Common myeloid progenitor, CD34-positive (primary cell): ENCODE measurements at regions not wholly inside any gene's neighbourhood (a gene's known extent, or its start where the extent isn't known, plus 50 kb on each side); places are given as distances from the start of the nearest gene placed in this dataset.

ENCODE experiments used
- CTCF ChIA-PET: fragments of 350-600 bp; sonication (Branson Sonifier 250); formaldehyde crosslinking; loops from one replicate; lab custom pipeline; 2021; ENCODE audit warnings: antibody characterized with exemption; lab: Charles Lee
- POLR2A ChIA-PET: fragments of 350-600 bp; sonication (Branson Sonifier 250); formaldehyde crosslinking; loops from one replicate; lab custom pipeline; 2021; ENCODE audit warnings: antibody characterized with exemption; lab: Charles Lee
- DNase-seq, 3 donors: peaks; one replicate each; pipeline versions ENCODE4 v3.0.0 to v3.0.0-alpha.2; 2013
- H3K27ac ChIP-seq, 2 experiments: 1 replicate in 1 of 2; 2 replicates in 1 of 2; pipeline ENCODE4 v1.7.0; 2013; ENCODE audit warnings: inconsistent platforms in 2 of 2, low read length in 2 of 2, mild to moderate bottlenecking in 2 of 2, low read depth in 1 of 2, moderate library complexity in 1 of 2; ENCODE audit not compliant: severe bottlenecking in 2 of 2, insufficient read depth in 1 of 2, poor library complexity in 1 of 2
- H3K27me3 ChIP-seq, 5 experiments: replicated peaks in 2 of 5; 1 replicate in 3 of 5; 2 replicates in 2 of 5; pipeline versions ENCODE4 v1.6.1 to v1.7.0; 2013; ENCODE audit warnings: low read length in 4 of 5, mild to moderate bottlenecking in 2 of 5, moderate library complexity in 2 of 5, inconsistent platforms in 1 of 5; ENCODE audit not compliant: insufficient read depth in 5 of 5, control insufficient read depth in 4 of 5
- H3K36me3 ChIP-seq, 4 experiments: 1 replicate in 2 of 4; 2 replicates in 2 of 4; pipeline versions ENCODE4 v1.6.1 to v1.7.0; 2013; ENCODE audit warnings: low read length in 3 of 4, control low read depth in 1 of 4, mild to moderate bottlenecking in 1 of 4; ENCODE audit not compliant: control insufficient read depth in 4 of 4, insufficient read depth in 4 of 4
- H3K4me1 ChIP-seq, 4 experiments: 1 replicate in 3 of 4; 2 replicates in 1 of 4; pipeline versions ENCODE4 v1.6.1 to v1.7.1; 2013; ENCODE audit warnings: low read length in 3 of 4, mild to moderate bottlenecking in 3 of 4, control low read depth in 1 of 4, inconsistent platforms in 1 of 4, moderate library complexity in 1 of 4; ENCODE audit not compliant: control insufficient read depth in 4 of 4, insufficient read depth in 4 of 4; ENCODE audit errors: control extremely low read depth in 1 of 4
- H3K4me3 ChIP-seq, 7 experiments: 1 replicate in 4 of 7; 2 replicates in 3 of 7; pipeline versions ENCODE4 v1.5.1 to v1.7.0; 2013; ENCODE audit warnings: mild to moderate bottlenecking in 7 of 7, low read length in 6 of 7, moderate library complexity in 6 of 7, inconsistent platforms in 2 of 7, low read depth in 2 of 7, control low read depth in 1 of 7; ENCODE audit not compliant: insufficient read depth in 4 of 7, control insufficient read depth in 1 of 7; ENCODE audit errors: extremely low read depth in 1 of 7
- H3K9me3 ChIP-seq, 5 experiments: 1 replicate in 4 of 5; 2 replicates in 1 of 5; pipeline versions ENCODE4 v1.6.1 to v1.7.1; 2013; ENCODE audit warnings: low read length in 4 of 5, mild to moderate bottlenecking in 2 of 5, inconsistent platforms in 1 of 5, low read depth in 1 of 5, moderate library complexity in 1 of 5; ENCODE audit not compliant: control insufficient read depth in 4 of 5, insufficient read depth in 2 of 5; ENCODE audit errors: control extremely low read depth in 1 of 5
- WGBS: methylation state at CpG from one replicate; pipeline ENCODE4 v1.1.5; 2013; ENCODE audit not compliant: insufficient coverage; 5-methylcytosine and 5-hydroxymethylcytosine counted together

DNA sequence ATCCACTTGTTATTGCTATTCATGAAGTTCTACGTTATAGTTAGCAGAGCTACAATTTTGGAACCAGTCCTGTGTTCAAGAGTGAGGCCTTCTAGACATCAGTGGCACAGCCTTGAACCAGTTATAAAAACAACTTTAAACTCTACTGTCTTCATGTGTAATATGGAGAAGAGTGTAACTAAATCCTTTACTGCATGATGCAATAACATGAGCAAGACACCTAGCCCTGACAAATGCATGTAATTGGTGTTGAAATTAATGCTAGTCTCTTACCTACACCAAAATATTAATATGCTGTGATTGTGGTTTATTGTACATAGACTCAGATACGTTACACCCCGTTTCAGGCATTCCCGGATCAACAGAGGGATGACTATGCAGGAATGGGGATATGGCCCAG, 654.6 kb downstream of the IRX1 start:
- Histone ChIP-seq H3K36me3 (no peaks in the 10 kb centered on the region), H3K27me3 (no peaks in the 10 kb centered on the region), H3K4me1 (no peaks in the 10 kb centered on the region), H3K27ac (no peak overlapping the region), H3K4me3 (no peak overlapping the region), H3K9me3 (no peaks in the 10 kb centered on the region)
- POLR2A ChIA-PET = no interaction called here
- DNase-seq = no peak
- WGBS = 100% methylated on average over 4 of the region's 4 CpGs
- CTCF ChIA-PET = no interaction called here

GRCh38 chr5:4252385-4252784, 656.8 kb downstream of the IRX1 start:
- POLR2A ChIA-PET = no interaction called here
- 97% methylated on average over 3 of the region's 4 CpGs for WGBS
- no peak overlapping the region for H3K4me3 ChIP-seq

GRCh38 chr5:4254736-4255135, 659.1 kb downstream of the IRX1 start:
- Histone ChIP-seq H3K27ac (no peak overlapping the region), H3K4me3 (no peak overlapping the region), H3K9me3 (no peaks in the 10 kb centered on the region), H3K27me3 (no peaks in the 10 kb centered on the region), H3K36me3 (no peaks in the 10 kb centered on the region), H3K4me1 (no peaks in the 10 kb centered on the region)
- CTCF ChIA-PET = no interaction called here
- POLR2A ChIA-PET = no interaction called here
- 98% methylated on average over 6 of the region's 6 CpGs for WGBS
- no peak for DNase-seq

More at GRCh38 chr5:4252385-4252784, 656.8 kb downstream of the IRX1 start:
- Histone ChIP-seq H3K4me1 (no peaks in the 10 kb centered on the region), H3K9me3 (no peaks in the 10 kb centered on the region), H3K27ac (no peak overlapping the region), H3K36me3 (no peaks in the 10 kb centered on the region), H3K27me3 (no peaks in the 10 kb centered on the region)
- no peak for DNase-seq
- CTCF ChIA-PET = interaction anchor here (1.8 kb wide), 1 partner anchor 10 kb away, joined by 4 read pairs; no protein-coding TSS in a partner anchor

- 93% methylated on average over 3 of the region's 4 CpGs for WGBS
- no peaks in the 10 kb centered on the region for H3K4me1 ChIP-seq
- H3K36me3 ChIP-seq = no peaks in the 10 kb centered on the region
- ChIA-PET CTCF (no interaction called here), POLR2A (no interaction called here)
- no peak overlapping the region for H3K4me3 ChIP-seq
- no peaks in the 10 kb centered on the region for H3K9me3 ChIP-seq
- no peak for DNase-seq
- no peaks in the 10 kb centered on the region for H3K27me3 ChIP-seq
- no peak overlapping the region for H3K27ac ChIP-seq
These were observed 659.8 kb downstream of the IRX1 start for GRCh38 chr5:4255441-4255840.

GRCh38 chr5:4258170-4258569, 662.5 kb downstream of the IRX1 start:
- 80% methylated on average over 1 of the region's 4 CpGs for WGBS
- no peak overlapping the region for H3K4me3 ChIP-seq
- POLR2A ChIA-PET = no interaction called here

GRCh38 chr5:4271193-4271592, 675.6 kb downstream of the IRX1 start:
- 100% methylated on average over 1 of the region's 2 CpGs for WGBS
- no peak for DNase-seq
- Histone ChIP-seq H3K4me1 (no peaks in the 10 kb centered on the region), H3K27ac (no peak overlapping the region), H3K27me3 (peaks cover 0 to 2% (median 0%) of the 10 kb centered on the region in 5 experiments), H3K9me3 (peaks cover 0 to 8% (median 0%) of the 10 kb centered on the region in 5 experiments), H3K36me3 (no peaks in the 10 kb centered on the region), H3K4me3 (no peak overlapping the region)
- ChIA-PET POLR2A (no interaction called here), CTCF (no interaction called here)

More at GRCh38 chr5:4258170-4258569, 662.5 kb downstream of the IRX1 start:
- Histone ChIP-seq H3K36me3 (no peaks in the 10 kb centered on the region), H3K27me3 (no peaks in the 10 kb centered on the region), H3K4me1 (no peaks in the 10 kb centered on the region), H3K27ac (no peak overlapping the region), H3K9me3 (no peaks in the 10 kb centered on the region)
- CTCF ChIA-PET = no interaction called here
- DNase-seq = no peak

DNA sequence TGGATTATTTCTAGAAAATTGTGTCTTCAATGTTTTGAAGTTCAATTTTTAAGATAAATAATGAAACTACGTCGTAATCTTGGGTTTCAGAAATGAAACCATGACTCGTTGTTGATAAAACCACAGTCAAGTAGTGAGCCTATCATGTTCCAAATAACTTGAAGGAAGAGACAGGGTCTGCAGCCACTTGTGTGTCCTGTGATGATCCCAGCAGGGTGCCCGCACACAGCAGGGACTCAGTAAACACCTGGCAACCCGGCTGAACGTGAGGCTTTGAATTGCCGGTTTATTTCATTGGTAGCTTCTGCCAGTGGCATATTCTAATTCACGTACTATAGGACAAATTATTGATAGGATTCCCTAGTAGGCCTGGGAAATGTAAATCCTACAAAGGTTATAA, 679.6 kb downstream of the IRX1 start:
- no peak for DNase-seq
- Histone ChIP-seq H3K9me3 (peaks cover 0 to 7% (median 0%) of the 10 kb centered on the region in 5 experiments), H3K4me3 (no peak overlapping the region), H3K27me3 (peaks cover 0 to 2% (median 0%) of the 10 kb centered on the region in 5 experiments), H3K27ac (no peak overlapping the region), H3K36me3 (no peaks in the 10 kb centered on the region), H3K4me1 (no peaks in the 10 kb centered on the region)
- ChIA-PET POLR2A (no interaction called here), CTCF (no interaction called here)
- 65% methylated on average over 7 of the region's 8 CpGs for WGBS
